ENCODE measurements at regions not wholly inside any gene's neighbourhood (a gene's known extent, or its start where the extent isn't known, plus 50 kb on each side); places are given as distances from the start of the nearest gene placed in this dataset.

DNA sequence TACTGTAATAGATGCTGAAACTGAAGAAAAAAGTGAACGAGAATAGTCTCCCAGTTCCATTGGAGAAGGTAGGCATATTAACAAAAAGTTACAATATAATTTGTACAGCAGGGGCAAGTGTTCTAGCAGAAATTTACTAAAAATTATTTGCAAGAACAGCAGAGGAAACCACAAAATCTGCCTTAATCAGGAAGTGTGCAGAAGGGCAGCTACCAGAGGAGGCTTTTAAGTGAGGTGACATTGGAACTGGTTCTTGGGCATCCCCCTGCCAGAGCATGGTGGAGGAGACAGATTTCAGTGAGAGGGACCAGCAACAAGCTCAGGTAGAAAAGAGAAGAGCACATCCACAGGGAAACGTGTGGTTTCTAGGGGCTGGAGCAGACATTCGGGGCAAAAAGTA, 279.3 kb upstream of the CAMK1G start:
- H3K9me3 ChIP-seq = no peaks in the 10 kb centered on the region
- TF ChIP-seq, protein P1, sequence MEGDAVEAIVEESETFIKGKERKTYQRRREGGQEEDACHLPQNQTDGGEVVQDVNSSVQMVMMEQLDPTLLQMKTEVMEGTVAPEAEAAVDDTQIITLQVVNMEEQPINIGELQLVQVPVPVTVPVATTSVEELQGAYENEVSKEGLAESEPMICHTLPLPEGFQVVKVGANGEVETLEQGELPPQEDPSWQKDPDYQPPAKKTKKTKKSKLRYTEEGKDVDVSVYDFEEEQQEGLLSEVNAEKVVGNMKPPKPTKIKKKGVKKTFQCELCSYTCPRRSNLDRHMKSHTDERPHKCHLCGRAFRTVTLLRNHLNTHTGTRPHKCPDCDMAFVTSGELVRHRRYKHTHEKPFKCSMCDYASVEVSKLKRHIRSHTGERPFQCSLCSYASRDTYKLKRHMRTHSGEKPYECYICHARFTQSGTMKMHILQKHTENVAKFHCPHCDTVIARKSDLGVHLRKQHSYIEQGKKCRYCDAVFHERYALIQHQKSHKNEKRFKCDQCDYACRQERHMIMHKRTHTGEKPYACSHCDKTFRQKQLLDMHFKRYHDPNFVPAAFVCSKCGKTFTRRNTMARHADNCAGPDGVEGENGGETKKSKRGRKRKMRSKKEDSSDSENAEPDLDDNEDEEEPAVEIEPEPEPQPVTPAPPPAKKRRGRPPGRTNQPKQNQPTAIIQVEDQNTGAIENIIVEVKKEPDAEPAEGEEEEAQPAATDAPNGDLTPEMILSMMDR (IDR thresholded peaks at IDR 0.05) = no peak
- TF ChIP-seq POLR2AphosphoS5 (IDR thresholded peaks at IDR 0.05) = no peak
- no peak for TF ChIP-seq EP300 (IDR thresholded peaks at IDR 0.05)
- no peak for TF ChIP-seq POLR2A (IDR thresholded peaks at IDR 0.05; ENCODE audit: low read depth)
- no peak for DNase-seq (ENCODE audit: extremely low spot score)
- H3K27ac ChIP-seq (replicated peaks in 1 of 4) = no peak overlapping the region
- 74% methylated on average over 3 of the region's 3 CpGs for WGBS
- H3K4me1 ChIP-seq = no peaks in the 10 kb centered on the region
- H3K36me3 ChIP-seq = no peaks in the 10 kb centered on the region
- H3K27me3 ChIP-seq = peaks cover 0 to 7% (median 0%) of the 10 kb centered on the region in 4 donors
- intact Hi-C loops (cut with DNase I) = no loop called here
- no peak overlapping the region for H3K4me3 ChIP-seq

DNA sequence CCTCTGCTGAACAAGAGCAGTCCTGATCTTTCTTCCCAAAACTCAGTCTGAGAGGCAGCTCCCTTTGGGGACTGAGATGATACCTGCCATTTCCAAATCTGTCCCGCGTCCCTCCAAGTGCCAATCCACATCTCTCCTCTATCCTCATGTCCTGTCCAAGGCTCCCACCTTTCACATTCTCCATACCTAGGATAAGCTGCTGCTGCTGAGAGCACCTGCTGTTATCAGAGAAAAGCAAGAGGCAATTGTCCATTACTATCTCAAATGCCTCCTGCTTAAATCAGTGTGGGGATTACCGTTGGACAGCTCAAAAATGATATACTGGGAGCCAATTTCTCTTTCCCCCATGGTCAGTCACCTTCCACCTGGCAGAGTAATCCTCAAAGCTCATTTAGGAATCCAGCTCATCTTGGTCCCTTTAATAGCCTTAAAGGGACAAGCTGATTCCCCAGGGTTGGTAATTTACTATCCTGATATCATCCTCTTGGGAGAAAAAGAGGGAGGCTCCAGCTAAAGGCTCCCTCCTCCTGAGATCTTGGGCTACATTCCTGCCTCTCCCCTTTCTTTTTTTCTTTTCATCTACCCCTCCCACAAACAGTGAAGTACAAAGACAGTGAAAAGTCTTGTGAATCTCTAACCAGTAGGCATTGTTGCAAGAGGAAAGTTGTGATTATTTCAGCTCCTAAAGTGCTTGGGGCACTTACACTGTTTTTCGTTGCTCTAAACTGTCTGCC, 278.1 kb upstream of the CAMK1G start:
- no peak overlapping the region for H3K4me3 ChIP-seq
- 89% methylated on average over 4 of the region's 4 CpGs for WGBS
- intact Hi-C loops (cut with DNase I) = no loop called here

DNA sequence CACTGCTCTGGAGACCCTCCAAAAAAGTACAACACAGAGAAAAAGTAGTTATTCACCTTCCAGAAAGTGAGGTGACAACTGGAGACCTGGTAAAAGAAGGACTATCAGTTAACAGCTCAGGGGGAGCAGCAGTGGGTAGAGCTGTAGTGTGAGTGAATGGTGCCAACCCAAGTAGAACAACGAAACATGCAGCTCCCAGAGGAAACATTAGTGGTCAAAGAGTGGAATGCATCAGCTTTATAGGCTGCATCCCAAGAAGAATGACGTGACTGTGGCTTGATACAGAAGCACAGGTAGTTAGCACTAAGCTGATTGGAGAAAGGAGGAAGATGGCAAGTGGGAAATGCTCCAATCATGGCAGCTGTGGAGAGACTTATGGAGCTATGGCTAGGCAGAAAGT, 275.7 kb upstream of the CAMK1G start:
- 85% methylated on average over 2 of the region's 2 CpGs for WGBS
- intact Hi-C loops (cut with DNase I) = no loop called here

More for the DNA sequence above, 278.1 kb upstream of the CAMK1G start:
- Histone ChIP-seq H3K27me3 (peaks cover 0 to 7% (median 0%) of the 10 kb centered on the region in 4 donors), H3K27ac (replicated peaks in 1 of 4) (no peak overlapping the region), H3K9me3 (no peaks in the 10 kb centered on the region), H3K36me3 (no peaks in the 10 kb centered on the region), H3K4me1 (no peaks in the 10 kb centered on the region)
- TF ChIP-seq, protein P1 (IDR thresholded peaks at IDR 0.05) = no peak
- TF ChIP-seq POLR2A (IDR thresholded peaks at IDR 0.05; ENCODE audit: low read depth) = no peak
- TF ChIP-seq POLR2AphosphoS5 (IDR thresholded peaks at IDR 0.05) = no peak
- no peak for TF ChIP-seq EP300 (IDR thresholded peaks at IDR 0.05)
- no peak for DNase-seq (ENCODE audit: extremely low spot score)

DNA sequence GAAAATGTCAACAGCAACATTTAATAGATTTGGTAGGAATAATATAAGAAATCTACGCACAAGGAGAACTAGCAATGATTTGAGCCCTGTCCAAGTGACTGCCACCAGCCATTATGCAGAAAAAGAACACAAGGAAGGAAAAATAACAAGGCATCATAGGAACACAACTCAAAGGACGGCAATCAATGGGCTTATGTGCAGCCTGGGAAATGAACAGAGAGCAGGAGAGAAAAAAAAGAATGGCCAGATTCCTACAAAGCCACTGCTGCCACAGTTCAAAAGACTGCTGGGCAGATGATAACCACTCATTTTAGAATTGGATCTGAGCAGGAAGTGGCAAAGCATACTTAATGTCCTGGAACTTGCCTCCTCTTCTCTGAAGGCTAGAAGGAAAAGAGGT, 274.3 kb upstream of the CAMK1G start:
- no peaks in the 10 kb centered on the region for H3K9me3 ChIP-seq
- peaks cover 0 to 7% (median 0%) of the 10 kb centered on the region in 4 donors for H3K27me3 ChIP-seq
- no peak for TF ChIP-seq POLR2A (IDR thresholded peaks at IDR 0.05; ENCODE audit: low read depth)
- no peak for TF ChIP-seq POLR2AphosphoS5 (IDR thresholded peaks at IDR 0.05)
- no peak for TF ChIP-seq EP300 (IDR thresholded peaks at IDR 0.05)
- TF ChIP-seq, protein P1 (IDR thresholded peaks at IDR 0.05) = no peak
- 87% methylated on average over 2 of the region's 2 CpGs for WGBS
- no peak for DNase-seq (ENCODE audit: extremely low spot score)
- H3K36me3 ChIP-seq = no peaks in the 10 kb centered on the region
- H3K4me3 ChIP-seq = no peak overlapping the region
- intact Hi-C loops (cut with DNase I) = no loop called here
- H3K4me1 ChIP-seq = no peaks in the 10 kb centered on the region
- no peak overlapping the region for H3K27ac ChIP-seq (replicated peaks in 1 of 4)

More for the DNA sequence above, 275.7 kb upstream of the CAMK1G start:
- Histone ChIP-seq H3K4me3 (no peak overlapping the region), H3K27me3 (peaks cover 0 to 7% (median 0%) of the 10 kb centered on the region in 4 donors), H3K9me3 (no peaks in the 10 kb centered on the region), H3K27ac (replicated peaks in 1 of 4) (no peak overlapping the region), H3K4me1 (no peaks in the 10 kb centered on the region), H3K36me3 (no peaks in the 10 kb centered on the region)
- TF ChIP-seq, protein P1 (IDR thresholded peaks at IDR 0.05) = no peak
- TF ChIP-seq POLR2AphosphoS5 (IDR thresholded peaks at IDR 0.05) (no peak), POLR2A (IDR thresholded peaks at IDR 0.05; ENCODE audit: low read depth) (no peak), EP300 (IDR thresholded peaks at IDR 0.05) (no peak)
- DNase-seq (ENCODE audit: extremely low spot score) = no peak
